ENCODE measurements at regions not wholly inside any gene's neighbourhood (a gene's known extent, or its start where the extent isn't known, plus 50 kb on each side); places are given as distances from the start of the nearest gene placed in this dataset.

DNA sequence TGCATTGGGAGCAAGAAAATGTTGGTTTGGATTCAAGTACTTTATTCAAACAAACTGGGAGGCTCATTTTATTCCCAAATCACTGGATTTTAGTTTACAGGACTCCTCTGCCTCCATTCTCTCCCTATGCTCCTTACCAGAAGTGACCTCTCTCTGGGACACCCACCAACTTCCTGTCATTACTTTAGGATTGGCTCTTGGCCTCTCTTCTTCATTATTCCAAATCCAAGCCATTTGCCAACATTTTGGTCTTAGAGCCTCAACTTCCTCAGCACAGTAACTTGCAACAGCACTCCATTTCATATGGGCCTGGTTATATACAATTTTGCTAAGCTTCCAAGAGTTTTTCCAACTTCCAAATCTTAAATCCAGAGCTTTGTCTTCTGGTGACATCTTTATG is 432.1 kb downstream of the NR2F2 start:
- no peak overlapping the region for H3K4me3 ChIP-seq
- in situ Hi-C loops (cut with MboI) (no loop called here), intact Hi-C loops (cut with micrococcal nuclease) (no loop called here)
- no peak overlapping the region for H2AFZ ChIP-seq (ENCODE audit: low read depth, low read length)
- TF ChIP-seq RFX1 (IDR thresholded peaks at IDR 0.05) (no peak), WHSC1 (IDR thresholded peaks at IDR 0.05; ENCODE audit: low read length) (no peak), TFAM (CRISPR knock-in tag; conservative IDR thresholded peaks at IDR 0.05) (no peak), ETV5 (CRISPR knock-in tag; IDR thresholded peaks at IDR 0.05; ENCODE audit: low read depth) (no peak), NR2C2 (CRISPR knock-in tag; IDR thresholded peaks at IDR 0.05) (no peak), NR2C2 (tag; IDR thresholded peaks at IDR 0.05) (no peak), PYGO2 (tag; IDR thresholded peaks at IDR 0.05) (no peak), HDAC6 (IDR thresholded peaks at IDR 0.05; ENCODE audit: low read depth, low read length) (no peak), SPI1 (IDR thresholded peaks at IDR 0.05; ENCODE audit: borderline replicate concordance, low read depth, low read length) (no peak), TBP (optimal IDR thresholded peaks at IDR 0.05; ENCODE audit: low read depth, low read length) (no peak), SIN3A (IDR thresholded peaks at IDR 0.05; ENCODE audit: borderline replicate concordance in 2 of 2, control insufficient read depth in 1 of 2, low read depth in 2 of 2, low read length in 2 of 2) (no peak), FOXM1 (IDR thresholded peaks at IDR 0.05; ENCODE audit: low read depth) (no peak), FOXM1 (CRISPR knock-in tag; IDR thresholded peaks at IDR 0.05; ENCODE audit: low read depth) (no peak), ADNP (tag; IDR thresholded peaks at IDR 0.05) (no peak), SMARCA4 (IDR thresholded peaks at IDR 0.05) (no peak), TEAD1 (CRISPR knock-in tag; IDR thresholded peaks at IDR 0.05) (no peak), HOXB6 (CRISPR knock-in tag; IDR thresholded peaks at IDR 0.05; ENCODE audit: borderline replicate concordance) (no peak), BCOR (IDR thresholded peaks at IDR 0.05) (no peak), PURB (CRISPR knock-in tag; IDR thresholded peaks at IDR 0.05; ENCODE audit: low read depth) (no peak), ZNF282 (CRISPR knock-in tag; IDR thresholded peaks at IDR 0.05) (no peak), ZNF644 (tag; IDR thresholded peaks at IDR 0.05; ENCODE audit: low read depth) (no peak)
- TF ChIP-seq, protein P1, sequence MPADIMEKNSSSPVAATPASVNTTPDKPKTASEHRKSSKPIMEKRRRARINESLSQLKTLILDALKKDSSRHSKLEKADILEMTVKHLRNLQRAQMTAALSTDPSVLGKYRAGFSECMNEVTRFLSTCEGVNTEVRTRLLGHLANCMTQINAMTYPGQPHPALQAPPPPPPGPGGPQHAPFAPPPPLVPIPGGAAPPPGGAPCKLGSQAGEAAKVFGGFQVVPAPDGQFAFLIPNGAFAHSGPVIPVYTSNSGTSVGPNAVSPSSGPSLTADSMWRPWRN (IDR thresholded peaks at IDR 0.05; ENCODE audit: low read depth), result no peak
- no TSS peak for BruUV-seq (replicated peaks)
- FAIRE-seq, result no peak
- ChIA-PET CTCF (ENCODE audit: low intra/inter-chr PET ratio) (no interaction called here), POLR2A (no interaction called here)
- H3K9me3 ChIP-seq (replicated peaks; ENCODE audit: control insufficient read depth, insufficient read depth, low read depth, low read length), result no peaks in the 10 kb centered on the region
- no peak for DNase-seq (ENCODE audit: extremely low read depth in 1 of 4, low spot score in 3 of 4)
- no peaks in the 10 kb centered on the region for H3K9me1 ChIP-seq (ENCODE audit: control insufficient read depth, insufficient read depth, low read length)
- H3K36me3 ChIP-seq (ENCODE audit: control insufficient read depth, insufficient read depth, low read length), result no peaks in the 10 kb centered on the region
- ATAC-seq, result no peak
- no peak overlapping the region for H3K4me2 ChIP-seq (ENCODE audit: insufficient read depth, low read length)
- H3K4me1 ChIP-seq (replicated peaks in 1 of 2; ENCODE audit: control insufficient read depth in 2 of 2, insufficient read depth in 2 of 2, low read length in 2 of 2), result no peaks in the 10 kb centered on the region
- no peak overlapping the region for H3K9ac ChIP-seq (ENCODE audit: insufficient read depth in 1 of 2, low read depth in 2 of 2, low read length in 2 of 2)
- no peak overlapping the region for H3K27ac ChIP-seq (ENCODE audit: extremely low read depth, low read depth, low read length)
- no peaks in the 10 kb centered on the region for H4K20me1 ChIP-seq (replicated peaks; ENCODE audit: control insufficient read depth, insufficient read depth, low read length)
- peaks cover 0 to 5% of the 10 kb centered on the region in 2 experiments; a peak in 2 of 5 replicates for H3K27me3 ChIP-seq (ENCODE audit: control insufficient read depth in 2 of 2, insufficient read depth in 2 of 2, low read length in 2 of 2)
- no peaks in the 10 kb centered on the region for H3K79me2 ChIP-seq (ENCODE audit: control insufficient read depth, insufficient read depth, low read length)

Measured in K562 (cell line).